Adrenal gland (tissue), 5 donors: ENCODE measurements at regions not wholly inside any gene's neighbourhood (a gene's known extent, or its start where the extent isn't known, plus 50 kb on each side); places are given as distances from the start of the nearest gene placed in this dataset.

Experiments used
- CTCF ChIP-seq, 6 experiments: fragments of 450-650 bp in 4 of 6; fragments of 200-600 bp in 2 of 6; sonication (generic) in 1 of 6; IDR thresholded peaks; 1 replicate in 5 of 6; 2 replicates in 1 of 6; pipeline versions ENCODE4 v1.5.1 to v1.8.0; 2016 to 2021; ENCODE audit warnings: antibody characterized with exemption in 6 of 6, mild to moderate bottlenecking in 2 of 6, moderate library complexity in 1 of 6
- POLR2A ChIP-seq, 2 donors: fragments of 450-650 bp; IDR thresholded peaks; one replicate each; pipeline ENCODE4 v1.6.1; 2017; ENCODE audit warnings: antibody characterized with exemption in 2 of 2, mild to moderate bottlenecking in 2 of 2, moderate library complexity in 1 of 2
- donor health status: DM: no; HTN: no; CAD: no.

GRCh38 chr10:35769795-35770194 lies 127.7 kb upstream of the FZD8 start:
- TF ChIP-seq CTCF (IDR thresholded peaks at IDR 0.05) (no peak), POLR2A (IDR thresholded peaks at IDR 0.05) (no peak)
